PFSK-1 (cell line): ENCODE measurements at regions not wholly inside any gene's neighbourhood (a gene's known extent, or its start where the extent isn't known, plus 50 kb on each side); places are given as distances from the start of the nearest gene placed in this dataset.

ENCODE experiments used
- FOXP2 ChIP-seq: optimal IDR thresholded peaks from 2 replicates; pipeline ENCODE3; 2011; ENCODE audit warnings: borderline replicate concordance, control low read depth, inconsistent platforms; ENCODE audit not compliant: insufficient read depth; ENCODE audit errors: extremely low read length, extremely low read depth
- POLR2AphosphoS5 ChIP-seq: IDR thresholded peaks from 2 replicates; pipeline ENCODE4 v1.6.1; 2012; ENCODE audit warnings: low read depth, mild to moderate bottlenecking, control low read depth, low read length, moderate library complexity
- REST ChIP-seq, 2 experiments: IDR thresholded peaks; 2 replicates each; pipeline versions ENCODE4 v1.6.1 to v1.8.0; 2011 to 2012; ENCODE audit warnings: low read depth in 2 of 2, low read length in 2 of 2, control low read depth in 1 of 2, inconsistent platforms in 1 of 2, mild to moderate bottlenecking in 1 of 2, moderate library complexity in 1 of 2; ENCODE audit not compliant: insufficient read depth in 1 of 2
- SIN3A ChIP-seq: IDR thresholded peaks from 2 replicates; pipeline ENCODE4 v1.6.1; 2012; ENCODE audit warnings: mild to moderate bottlenecking, low read length, moderate library complexity, borderline replicate concordance; ENCODE audit not compliant: insufficient read depth
- TAF1 ChIP-seq: IDR thresholded peaks from 2 replicates; pipeline ENCODE4 v1.6.1; 2012; ENCODE audit warnings: low read length, control low read depth, borderline replicate concordance; ENCODE audit not compliant: insufficient read depth

- TF ChIP-seq TAF1 (no peak), FOXP2 (no peak), SIN3A (no peak), REST (IDR thresholded peaks at IDR 0.05; ENCODE audit: insufficient read depth in 1 of 2, low read depth in 2 of 2, low read length in 2 of 2) (no peak)
Measured at GRCh38 chr9:30928045-30928444, 1456.4 kb upstream of the ACO1 start.

- no peak for TF ChIP-seq TAF1
- TF ChIP-seq REST (IDR thresholded peaks at IDR 0.05; ENCODE audit: insufficient read depth in 1 of 2, low read depth in 2 of 2, low read length in 2 of 2), result no peak
- no peak for TF ChIP-seq POLR2AphosphoS5
- TF ChIP-seq SIN3A, result no peak
- no peak for TF ChIP-seq FOXP2
Measured at GRCh38 chr9:30932226-30932625, 1452.2 kb upstream of the ACO1 start.

- TF ChIP-seq TAF1, result no peak
- no peak for TF ChIP-seq POLR2AphosphoS5
- TF ChIP-seq SIN3A, result no peak
- TF ChIP-seq FOXP2, result no peak
- no peak for TF ChIP-seq REST (IDR thresholded peaks at IDR 0.05; ENCODE audit: insufficient read depth in 1 of 2, low read depth in 2 of 2, low read length in 2 of 2)
Measured at GRCh38 chr9:30935730-30936129, 1448.7 kb upstream of the ACO1 start.

- TF ChIP-seq FOXP2, result no peak
- TF ChIP-seq REST (IDR thresholded peaks at IDR 0.05; ENCODE audit: insufficient read depth in 1 of 2, low read depth in 2 of 2, low read length in 2 of 2), result no peak
- no peak for TF ChIP-seq SIN3A
- no peak for TF ChIP-seq POLR2AphosphoS5
Measured at GRCh38 chr9:30937106-30937505, 1447.3 kb upstream of the ACO1 start.

GRCh38 chr9:30943446-30944224, 1440.8 kb upstream of the ACO1 start:
- TF ChIP-seq REST (IDR thresholded peaks at IDR 0.05; ENCODE audit: insufficient read depth in 1 of 2, low read depth in 2 of 2, low read length in 2 of 2) (no peak), TAF1 (no peak)
